GM12801 (cell line): ENCODE measurements at regions not wholly inside any gene's neighbourhood (a gene's known extent, or its start where the extent isn't known, plus 50 kb on each side); places are given as distances from the start of the nearest gene placed in this dataset.

ENCODE experiments used
- CTCF ChIP-seq: IDR thresholded peaks from one replicate; pipeline ENCODE4 v1.5.1; 2011; ENCODE audit warnings: control low read depth; ENCODE audit not compliant: insufficient read length; ENCODE audit errors: extremely low read depth

DNA sequence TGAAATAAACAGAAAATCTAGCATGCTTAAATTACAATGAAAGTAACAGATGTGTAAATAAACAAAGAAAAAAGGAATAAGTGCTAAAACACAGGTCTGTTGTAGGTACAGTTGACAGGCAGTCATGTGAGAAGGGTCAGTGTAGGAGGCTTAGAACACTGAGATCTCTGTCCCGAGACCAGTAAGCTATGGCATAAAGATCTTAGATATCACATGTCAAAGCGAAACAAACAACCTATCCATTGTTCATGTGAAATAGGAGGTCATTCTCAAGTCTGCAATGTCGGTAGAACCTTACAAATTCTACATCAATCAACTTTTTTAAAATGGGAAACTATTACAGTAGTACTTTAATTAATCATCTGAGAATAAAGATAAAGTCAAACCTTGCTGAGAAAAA is 428.9 kb upstream of the ADGRL2 start:
- no peak for TF ChIP-seq CTCF

- TF ChIP-seq CTCF = no peak
Observed at GRCh38 chr1:81369833-81370232, 430.9 kb upstream of the ADGRL2 start.

GRCh38 chr1:81366173-81366572 is 434.6 kb upstream of the ADGRL2 start:
- TF ChIP-seq CTCF = no peak

GRCh38 chr1:81364088-81364487 is 436.6 kb upstream of the ADGRL2 start:
- no peak for TF ChIP-seq CTCF

- TF ChIP-seq CTCF = no peak
Observed at GRCh38 chr1:81358151-81358550, 442.6 kb upstream of the ADGRL2 start.

DNA sequence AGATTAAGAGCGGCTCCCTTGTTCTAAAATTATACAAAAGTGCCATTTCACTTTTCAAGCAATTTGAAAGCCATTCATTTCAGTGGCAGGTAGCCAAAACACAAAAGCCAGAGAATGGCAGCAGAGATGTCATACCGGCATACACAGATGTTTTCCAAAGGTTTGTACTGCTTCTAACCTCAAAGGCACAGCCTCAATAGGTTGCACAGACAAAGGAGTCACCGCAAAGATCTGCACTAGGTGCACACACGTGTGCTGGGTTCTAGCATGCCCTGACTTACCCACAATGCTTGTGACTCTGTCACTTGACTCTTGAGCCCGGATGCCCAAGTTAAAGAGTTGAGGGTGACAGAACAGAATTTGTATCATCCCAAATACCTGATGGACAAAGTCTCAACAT is 448.9 kb upstream of the ADGRL2 start:
- no peak for TF ChIP-seq CTCF

DNA sequence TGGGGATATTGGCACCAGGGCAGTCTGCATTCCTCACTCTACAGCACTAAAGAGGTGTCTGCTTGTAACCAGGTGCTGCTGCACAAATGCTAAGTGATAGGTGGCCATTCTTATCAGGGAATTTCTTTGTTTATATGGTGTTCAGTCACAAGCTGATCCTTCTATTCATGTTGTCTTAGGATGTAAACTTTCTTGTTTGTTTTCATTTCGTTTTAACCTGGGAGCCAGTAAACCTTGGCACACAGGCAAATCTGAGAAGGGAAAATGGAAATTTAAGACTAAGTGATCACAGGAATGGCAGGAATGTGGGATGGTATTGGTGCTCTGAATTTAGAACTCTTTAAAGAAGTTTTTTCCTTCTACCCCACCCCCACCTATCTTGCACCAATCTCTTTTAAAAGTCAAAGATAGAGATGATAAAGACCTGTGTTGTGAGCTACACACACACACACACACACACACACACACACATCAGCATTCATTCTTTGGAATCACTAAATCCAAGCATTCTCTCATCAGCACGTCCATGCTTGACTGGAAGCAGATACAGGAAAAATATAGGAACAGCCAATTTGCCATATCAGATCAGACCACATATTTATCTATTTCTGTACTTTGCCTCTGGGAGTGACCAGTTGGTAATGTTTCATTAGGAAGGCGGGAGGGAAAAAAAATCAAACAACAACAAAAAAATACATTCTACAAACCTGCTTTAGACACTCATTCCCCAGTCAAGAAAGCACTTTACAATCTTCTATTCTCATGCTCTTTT is 451.4 kb upstream of the ADGRL2 start:
- TF ChIP-seq CTCF = no peak
